Hematopoietic multipotent progenitor cell treated with erythropoietin and hydrocortisone succinate and interleukin-3 and kit ligand, for 15 days (in vitro differentiated cells): ENCODE measurements at regions not wholly inside any gene's neighbourhood (a gene's known extent, or its start where the extent isn't known, plus 50 kb on each side); places are given as distances from the start of the nearest gene placed in this dataset.

Experiments used
- DNase-seq: peaks from one replicate; pipeline ENCODE4 v3.0.0-alpha.2; 2015; ENCODE audit warnings: low spot score

DNA sequence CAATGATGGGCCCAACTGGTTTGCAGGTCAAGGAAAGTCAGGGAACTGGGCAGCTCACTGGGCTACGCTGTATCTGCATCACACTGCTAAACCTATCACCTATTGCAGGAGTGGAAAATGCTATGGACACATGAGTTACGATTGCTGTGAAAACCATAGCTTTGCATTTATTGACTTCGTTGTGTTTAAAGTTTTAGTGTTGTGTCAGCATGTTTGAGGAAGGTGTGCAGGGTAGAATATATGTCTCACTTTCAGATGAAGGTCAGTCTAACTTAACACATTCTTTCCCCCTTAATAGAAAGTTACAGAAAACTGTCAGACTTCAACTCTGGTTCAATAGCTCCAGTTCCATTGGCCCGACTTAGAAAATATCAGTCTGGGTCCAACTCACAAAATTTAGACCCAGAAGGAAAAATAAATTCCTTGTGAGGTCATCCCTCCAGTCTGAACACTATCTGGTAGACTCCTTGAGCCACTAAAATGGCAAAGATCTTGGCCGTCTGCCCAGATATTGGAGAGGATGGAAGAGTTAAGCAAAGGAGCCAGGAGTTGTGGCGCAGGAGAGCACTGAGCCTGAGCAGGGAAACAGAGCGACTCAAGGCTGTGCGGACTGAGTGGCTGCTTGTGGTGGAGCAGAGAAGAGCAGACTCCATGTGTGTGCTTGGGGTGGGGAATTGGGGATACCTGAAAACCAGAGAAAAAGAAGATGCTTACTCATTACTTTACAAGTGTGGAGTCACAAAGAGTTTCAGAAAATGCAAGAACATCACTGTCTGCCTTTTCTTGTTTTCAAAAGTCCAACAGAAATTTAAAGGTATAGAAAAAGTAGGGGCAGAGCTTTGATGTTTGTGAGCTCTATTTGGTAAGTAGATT is 518.5 kb downstream of the FGF9 start:
- DNase-seq = no peak

DNA sequence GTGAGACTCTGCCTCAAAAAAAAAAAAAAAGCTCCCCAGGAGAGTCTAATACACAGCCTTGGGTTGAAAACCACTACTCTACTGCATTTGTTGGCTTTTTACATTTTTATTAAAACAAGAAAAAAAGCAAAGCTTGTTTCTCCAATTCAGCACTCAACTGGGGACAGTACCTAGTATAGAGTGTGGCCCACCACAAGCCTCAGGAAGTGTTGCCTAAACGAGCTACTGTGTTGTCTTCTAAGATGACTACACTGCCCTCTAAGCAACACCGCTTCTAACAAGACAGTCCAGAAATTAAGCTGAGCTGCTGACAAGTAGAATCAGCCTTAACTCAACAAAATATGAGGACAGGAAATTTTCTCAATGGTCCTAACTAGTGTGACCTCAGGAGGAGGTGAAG is 522.2 kb downstream of the FGF9 start:
- no peak for DNase-seq

DNA sequence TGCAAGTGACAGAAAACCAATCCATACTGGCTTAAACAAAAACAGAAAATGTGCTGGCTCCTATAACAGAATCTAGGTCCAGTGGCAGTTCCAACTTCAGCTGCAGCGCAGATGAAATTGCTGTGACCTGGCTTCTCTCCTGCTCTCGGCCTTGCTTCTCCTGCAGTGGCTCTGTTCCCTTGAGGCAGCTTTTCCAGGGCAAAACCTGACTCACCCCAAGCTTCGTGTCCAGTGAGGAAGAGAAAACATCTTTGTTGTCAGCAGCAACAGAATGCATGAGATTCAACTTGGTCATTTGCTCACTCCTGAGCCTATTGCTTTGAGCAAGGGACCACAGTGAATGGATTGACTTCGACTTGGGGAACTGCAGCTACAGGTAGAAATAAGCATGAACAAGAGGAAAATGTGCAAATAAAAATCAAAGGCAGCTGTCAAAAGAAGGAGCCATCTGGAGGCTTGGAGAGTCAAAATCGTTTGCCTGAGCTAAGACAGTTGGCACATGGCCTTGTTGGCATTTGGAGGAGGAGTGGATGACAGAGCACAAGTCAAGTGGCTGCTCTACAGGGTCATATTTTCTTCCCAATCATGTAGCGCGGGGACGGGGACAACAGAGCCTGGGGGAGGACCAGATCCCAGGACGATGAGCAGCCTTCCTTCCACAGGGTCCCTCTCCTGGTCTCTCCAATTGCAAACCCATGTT is 523.4 kb downstream of the FGF9 start:
- no peak for DNase-seq

DNA sequence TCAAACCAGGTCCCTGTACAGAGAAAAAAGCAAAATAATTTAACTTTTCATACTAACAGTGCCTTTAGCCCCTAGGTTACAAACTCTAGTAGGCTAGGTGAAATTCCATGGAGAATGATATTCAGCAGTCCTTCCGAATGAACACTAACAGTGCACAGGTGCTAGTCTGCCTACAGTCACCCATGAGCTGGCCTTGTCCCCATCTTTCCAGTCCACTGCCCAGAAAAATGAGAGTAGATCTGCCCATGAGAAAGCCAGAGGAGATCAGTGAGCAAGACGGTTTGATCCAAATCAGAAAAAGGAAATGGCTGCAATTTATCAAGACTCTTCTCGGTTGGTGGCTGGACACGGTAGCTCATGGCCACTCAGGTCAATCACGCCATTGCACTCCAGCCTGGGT is 524.9 kb downstream of the FGF9 start:
- no peak for DNase-seq

DNA sequence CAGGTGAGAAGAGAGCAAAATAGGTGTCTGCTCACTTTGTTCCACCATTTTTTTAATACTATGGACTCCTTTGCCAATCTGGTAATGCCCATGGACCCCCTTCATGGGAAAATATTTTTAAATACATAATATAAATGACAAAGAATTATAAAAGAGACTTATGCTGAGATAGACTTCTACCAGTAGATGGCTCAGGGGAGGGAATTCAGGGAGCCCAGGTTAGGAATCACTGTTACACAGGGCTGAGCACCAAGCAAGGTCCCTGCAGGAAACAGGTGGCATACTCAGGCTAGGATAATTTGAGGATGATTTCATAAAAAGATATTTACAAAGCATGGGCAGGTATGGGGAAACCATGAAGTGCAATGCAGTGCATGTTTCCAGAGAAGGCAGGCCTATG is 525.9 kb downstream of the FGF9 start:
- no peak for DNase-seq

DNA sequence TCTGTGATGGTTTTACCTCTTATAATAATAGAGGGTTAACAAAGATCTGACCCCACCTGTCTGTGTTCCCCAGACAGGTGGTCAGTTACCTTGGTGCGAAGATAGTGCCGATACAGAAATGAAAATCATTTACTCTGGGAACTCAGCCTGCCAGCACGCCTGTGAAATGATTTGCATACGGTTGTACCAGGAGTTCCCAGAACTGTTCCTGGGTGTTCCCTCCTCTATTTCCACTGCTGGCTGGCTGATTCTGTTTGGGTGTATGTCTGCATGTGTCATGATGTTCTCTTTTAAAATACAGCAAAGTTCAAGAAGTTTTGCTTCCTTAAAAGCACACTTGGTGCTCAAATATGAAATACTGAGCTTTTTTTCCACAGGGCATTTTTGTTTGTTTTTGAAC is 527.1 kb downstream of the FGF9 start:
- DNase-seq = no peak

DNA sequence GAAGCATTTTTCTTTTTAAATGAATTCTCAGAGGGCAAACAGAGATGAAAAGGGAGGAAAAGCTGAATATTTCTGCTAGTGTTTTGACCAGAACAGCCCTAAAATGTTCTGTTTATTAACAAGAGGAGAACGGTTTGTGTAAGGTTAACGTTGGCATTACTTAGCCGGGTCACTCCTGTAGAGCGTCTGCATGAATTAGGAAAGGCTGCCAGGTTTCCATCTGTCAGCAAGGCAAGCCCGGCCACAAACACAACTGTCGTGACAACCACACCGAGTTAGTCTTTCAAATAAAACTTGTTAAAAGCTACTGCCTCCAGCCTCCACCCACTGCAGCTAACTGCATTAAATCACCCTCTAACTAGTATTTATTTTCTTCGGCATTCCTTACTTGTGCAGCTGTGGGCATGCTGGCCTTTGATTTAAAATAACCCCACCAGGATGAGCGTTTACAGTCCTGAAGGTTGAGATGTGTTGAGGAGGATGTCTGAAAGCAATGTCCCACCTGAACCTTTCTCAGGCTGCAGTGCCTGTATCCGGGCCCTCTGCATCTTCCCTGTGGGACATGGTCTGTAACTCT is 527.9 kb downstream of the FGF9 start:
- no peak for DNase-seq

DNA sequence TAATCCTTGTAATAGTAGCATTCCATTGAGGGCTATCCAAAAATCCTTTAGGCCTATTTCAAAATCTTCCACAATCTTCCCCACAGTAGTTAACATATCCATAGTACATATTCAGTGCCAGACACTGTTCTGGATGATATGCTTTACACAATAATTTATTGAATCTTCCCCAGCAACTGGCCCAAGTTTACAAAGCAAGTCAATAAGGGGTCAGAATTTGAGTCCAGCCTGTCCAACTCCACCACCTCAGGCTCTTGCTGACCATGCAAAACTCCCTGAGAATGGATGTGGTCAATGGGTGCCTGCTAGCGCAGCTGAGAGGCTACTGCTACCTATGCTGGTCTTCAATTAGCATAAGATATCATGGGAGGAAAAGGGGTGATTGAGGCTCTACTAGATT is 529.6 kb downstream of the FGF9 start:
- DNase-seq = no peak

DNA sequence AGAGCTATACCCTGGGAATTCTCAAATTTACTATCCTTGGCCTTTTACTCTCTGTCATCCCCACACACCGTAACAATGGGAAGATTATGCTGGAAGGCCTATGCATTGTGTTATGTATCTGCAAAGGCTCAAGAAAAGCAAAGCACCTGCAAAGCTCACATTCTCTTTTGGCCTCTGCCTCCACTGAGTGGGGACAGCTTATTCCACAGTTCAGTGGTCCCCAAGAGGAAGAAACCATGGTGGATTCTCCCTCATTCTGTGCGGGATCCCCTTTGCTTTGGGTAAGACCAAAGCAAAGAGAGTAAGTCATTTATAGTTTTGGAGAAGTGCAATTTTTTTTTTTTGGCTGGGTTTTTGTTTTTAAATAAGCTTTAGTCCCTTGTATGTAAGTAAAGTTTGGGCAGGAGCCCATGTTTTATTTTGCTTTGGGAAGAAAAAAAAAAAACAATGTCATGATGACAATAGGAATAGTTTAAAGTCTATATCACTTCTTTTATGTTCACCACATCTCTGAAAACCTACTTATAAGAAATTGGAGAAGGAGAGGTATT is 530.6 kb downstream of the FGF9 start:
- DNase-seq = no peak

DNA sequence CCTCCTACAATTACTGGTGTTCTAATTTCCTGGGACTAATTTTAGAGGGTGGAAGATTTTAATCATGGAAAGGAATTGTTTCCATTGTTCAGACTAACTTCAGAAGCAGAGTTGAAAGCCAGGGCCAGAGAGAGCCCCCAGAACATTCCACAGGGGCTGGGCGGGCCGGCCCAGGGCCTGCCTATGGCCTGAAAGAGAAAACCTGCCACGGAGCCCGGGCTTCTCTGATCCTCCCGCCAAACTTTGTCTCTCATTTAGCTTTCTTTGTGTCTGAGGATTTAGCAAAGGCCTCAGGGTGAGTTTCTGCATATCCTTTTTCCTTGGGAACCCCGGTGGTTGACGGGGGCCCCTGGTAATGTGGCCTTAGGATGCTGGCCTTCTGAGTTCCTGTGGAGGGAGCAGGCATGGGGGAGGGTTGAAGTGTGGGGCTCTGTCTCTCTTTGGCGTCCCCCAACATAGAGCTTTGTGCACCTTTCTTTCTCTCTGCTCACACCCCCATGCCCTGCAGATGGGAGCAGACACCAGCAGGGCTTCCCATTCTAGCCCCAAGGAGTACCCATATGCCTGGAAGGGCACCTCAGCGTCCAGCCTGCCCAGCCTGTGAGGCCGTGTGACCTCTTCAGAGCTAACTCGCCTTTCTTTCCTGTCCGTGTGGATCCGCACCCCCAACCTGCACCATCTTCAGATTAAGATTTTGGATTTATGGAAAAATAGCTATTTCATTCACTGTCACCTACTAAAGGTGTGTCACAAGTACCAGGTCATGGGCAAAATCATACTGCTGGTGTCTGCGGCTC is 539.5 kb downstream of the FGF9 start:
- DNase-seq = no peak

DNA sequence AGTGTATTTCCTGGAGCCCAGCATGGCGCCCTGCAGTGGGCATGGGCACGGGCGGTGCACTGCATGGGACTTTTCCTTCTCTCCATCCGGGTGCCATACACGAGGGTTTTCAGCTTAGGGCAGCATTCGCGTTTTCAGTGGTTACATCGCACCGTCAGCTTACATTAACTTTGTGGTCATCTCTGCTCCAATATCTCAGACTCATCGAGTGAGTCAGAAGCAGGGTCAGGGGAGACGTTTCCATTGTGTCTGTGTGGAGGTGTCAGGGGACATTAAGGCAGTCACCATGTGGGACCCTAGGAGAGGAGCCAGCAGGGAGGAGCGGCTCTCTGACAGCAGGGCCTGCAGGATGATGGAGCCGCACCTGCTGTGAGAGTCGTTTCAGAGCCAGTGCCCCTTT is 541.0 kb downstream of the FGF9 start:
- DNase-seq = no peak

DNA sequence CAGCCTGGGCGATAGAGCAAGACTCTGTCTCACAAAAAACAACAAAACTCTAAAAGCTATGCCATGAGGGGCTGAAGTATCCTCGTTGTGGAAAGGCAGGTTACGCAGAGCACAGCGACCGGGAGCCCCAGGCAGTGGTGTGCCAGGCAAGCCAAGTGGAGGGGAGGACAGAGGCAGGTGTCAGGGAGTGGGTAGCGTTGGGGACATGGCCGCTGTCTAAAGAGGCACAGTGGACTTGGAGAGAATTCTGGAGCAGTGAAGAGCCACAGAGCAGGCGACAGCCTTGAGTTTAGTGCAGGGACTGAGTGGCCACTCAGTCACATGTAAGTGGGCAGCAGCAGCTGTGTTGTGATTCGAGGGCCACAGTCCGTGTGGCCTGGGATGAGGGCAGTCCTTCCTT is 541.7 kb downstream of the FGF9 start:
- no peak for DNase-seq

DNA sequence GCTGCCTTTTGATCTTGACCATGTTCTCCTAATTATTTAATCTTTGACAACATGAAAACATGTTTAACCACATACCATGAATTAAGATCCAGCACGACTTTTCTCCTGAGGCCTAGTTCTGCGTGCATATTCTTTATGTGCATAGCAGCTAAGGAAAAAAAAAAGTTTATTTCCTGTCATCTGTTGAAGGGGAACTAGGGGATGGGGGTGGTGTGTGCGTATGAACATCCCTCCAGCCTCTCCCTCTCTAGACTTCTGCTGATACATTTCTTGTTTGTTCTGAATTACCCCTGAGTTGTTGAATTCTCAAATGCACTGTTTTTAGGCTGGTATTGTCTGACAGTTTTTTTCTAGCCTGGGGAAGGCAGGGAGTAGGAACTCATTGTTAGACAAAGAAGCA is 543.3 kb downstream of the FGF9 start:
- no peak for DNase-seq

DNA sequence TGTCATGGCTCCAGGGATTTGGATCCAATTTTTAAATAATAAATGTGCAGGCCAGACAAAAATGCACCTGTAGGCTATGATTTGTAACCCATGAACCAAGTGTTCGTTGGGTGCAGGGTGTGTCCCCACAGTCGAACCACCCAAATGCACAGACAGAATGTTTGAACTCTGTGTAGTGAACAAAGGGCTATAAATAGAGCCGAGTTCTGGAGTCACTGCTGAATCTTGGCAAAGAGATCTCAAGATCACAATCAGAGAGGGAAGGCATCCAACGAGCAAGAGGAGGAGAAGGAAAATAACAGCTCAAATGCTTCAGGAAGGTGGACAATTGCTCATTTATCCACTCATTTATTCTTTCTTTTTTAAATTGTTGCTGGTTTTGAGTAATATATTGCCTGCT is 547.9 kb downstream of the FGF9 start:
- DNase-seq = no peak

DNA sequence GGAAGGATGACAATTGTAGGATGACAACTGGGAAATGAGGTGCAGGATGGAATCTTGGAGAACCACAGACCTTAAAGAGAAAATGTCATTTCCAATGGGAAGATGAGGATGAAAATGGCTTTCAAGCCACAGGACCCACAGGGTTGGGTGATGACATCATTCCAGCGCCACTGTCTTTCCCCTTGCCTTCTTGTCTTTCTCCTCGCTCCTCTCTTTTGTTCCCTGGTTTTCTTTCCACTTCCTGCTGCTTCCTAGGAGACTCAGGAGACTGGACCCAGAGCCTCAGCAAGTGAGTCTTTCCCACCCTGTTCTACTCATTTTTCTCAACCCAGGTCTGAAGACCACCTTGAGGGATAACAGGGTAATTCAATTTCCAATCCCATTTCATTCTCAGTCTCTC is 548.8 kb downstream of the FGF9 start:
- no peak for DNase-seq

DNA sequence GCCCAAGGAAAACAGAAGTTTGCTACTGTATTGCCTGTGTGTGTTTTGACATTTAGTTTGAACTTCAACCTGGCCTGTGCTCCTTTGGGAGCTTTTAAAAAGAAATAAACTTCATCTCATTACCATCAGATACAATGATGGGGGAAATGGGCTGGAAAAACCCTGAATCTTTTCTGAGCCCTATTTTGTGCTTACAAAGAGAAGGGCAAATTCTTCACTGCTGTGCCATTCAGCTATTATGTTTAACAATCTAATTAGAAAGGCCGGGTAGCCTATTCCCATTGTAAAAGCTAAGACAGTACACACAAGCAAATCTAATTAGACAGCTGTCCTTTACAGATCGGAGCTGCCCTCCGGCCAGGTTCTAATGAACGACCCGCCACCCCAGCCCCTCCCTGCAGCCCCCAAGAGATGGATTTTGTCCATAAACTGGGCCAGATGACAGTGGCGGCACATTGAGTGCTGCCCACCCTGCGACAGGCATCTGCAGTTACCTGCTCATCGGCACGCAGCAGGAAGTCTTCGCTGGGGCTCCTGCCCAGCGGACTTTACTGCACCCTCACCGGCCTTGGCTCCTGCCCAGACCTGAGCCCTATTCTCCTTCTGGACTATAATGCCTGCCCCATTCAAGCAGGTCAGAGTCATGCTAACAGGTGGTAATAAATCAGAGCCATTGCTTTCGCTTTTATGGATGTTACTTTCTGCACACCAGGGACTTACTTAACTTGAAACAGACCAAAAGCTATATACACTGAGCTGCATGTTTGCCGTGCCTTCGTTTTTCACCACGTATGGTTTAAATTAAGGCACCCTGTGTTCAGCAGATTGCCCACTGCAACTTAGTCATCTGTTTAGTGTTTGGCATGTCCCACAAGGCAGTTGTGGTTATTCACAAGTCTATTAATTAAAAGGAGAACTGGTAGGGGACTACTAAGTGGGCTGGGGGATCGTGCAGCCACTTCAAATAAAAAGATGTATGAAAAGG is 549.6 kb downstream of the FGF9 start:
- DNase-seq = no peak

DNA sequence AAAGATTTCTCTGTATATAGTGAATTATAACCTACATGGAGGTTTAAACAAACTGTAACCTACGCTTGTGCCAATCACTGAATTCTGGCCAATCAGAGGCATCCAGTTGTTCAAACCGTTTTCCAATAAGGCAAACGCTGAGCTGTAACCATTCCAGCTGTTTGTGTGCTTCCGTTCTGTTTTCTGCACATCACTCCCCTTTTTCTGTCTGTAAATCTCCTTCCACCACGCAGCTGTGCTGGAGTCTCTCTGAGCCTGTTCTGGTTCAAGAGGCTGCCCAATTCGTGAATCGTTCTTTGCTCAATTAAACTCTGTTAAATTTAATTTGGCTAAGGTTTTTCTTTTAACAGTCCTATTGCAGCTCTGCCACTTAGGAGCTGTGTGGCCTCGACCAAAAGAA is 552.5 kb downstream of the FGF9 start:
- DNase-seq = no peak

DNA sequence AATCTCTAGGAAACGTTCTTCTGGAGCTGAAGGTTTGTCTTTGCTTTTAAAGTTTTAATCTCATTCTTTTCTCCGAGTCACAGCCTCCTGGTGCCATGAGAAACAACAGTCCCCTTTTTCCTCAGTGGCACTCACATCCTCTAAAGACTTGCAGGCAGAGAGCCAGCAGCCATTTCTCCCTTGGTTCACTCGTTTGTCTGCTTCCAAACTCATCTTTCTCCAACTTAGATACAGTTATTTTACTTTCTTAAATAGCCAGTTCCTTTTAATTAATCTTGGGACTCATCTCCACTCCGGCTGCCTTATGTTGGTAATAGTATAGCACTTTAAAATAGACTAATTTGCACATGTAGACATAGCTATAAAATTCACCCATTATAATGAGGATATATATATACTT is 555.2 kb downstream of the FGF9 start:
- DNase-seq = no peak

DNA sequence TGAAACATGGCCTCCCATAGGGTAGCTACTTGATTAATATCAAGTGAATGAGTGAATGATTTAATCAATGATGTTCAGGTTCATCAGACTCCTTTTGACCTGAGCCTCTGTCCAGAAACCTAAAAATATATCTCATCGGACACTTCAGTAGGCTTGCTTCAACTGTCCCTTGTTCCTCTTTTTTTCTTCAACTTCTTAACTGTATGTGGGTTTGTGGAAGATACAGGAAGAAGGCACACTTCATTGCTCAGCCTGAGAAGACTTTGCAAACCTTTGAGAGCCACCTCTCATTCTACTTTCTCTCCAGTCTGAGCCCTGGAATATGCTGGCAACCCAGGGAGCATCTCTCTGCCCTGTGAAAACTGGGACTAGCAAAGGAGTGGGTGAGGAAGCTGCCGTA is 557.0 kb downstream of the FGF9 start:
- DNase-seq = no peak

DNA sequence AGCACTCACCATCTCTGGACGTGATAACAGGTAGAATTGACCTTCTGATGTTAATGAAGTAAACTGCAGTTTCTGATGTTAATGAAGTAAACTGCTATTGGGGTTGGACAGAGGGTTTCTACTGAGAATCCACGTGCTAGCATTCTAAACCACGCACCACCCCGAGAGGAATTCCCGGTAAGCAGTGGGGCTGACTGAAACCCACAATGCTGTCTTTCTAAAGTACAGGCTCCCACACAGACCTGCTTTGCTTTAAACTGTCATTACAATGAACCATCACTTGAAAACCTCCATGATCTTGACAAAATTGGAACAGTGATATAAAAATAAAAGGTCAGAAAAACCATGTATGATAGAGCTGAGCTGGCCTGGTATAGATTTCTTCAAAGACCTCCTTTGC is 559.0 kb downstream of the FGF9 start:
- DNase-seq = no peak

DNA sequence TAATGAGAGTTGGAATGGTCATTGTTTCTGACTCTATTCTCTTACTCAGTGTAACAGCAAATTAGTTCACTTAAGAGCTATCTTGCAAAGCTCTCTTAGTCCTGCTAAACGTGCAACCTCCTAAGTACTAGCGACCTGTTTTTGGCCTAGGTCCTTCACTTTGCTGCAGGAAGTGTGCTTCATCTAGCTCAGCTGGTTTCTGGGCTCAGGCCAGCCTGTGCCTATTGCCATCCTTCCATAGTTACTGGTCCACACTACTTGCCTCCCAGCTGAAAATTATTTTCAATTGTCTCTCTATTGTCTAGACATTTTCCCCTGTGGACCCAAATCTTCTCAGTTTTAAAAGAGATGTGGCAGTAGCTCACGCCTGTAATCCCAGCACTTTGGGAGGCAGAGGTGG is 561.3 kb downstream of the FGF9 start:
- DNase-seq = no peak
